Colonic mucosa (tissue), 4 donors: ENCODE measurements at regions not wholly inside any gene's neighbourhood (a gene's known extent, or its start where the extent isn't known, plus 50 kb on each side); places are given as distances from the start of the nearest gene placed in this dataset.

Experiments
- DNase-seq: peaks from one replicate; pipeline ENCODE4 v3.0.0-alpha.2; 2020
- H3K27ac ChIP-seq: fragments of 200-600 bp; one replicate; pipeline ENCODE4 v1.8.0; 2021
- H3K27me3 ChIP-seq: fragments of 200-600 bp; one replicate; pipeline ENCODE4 v1.8.0; 2021
- H3K36me3 ChIP-seq: fragments of 200-600 bp; one replicate; pipeline ENCODE4 v1.8.0; 2021
- H3K4me1 ChIP-seq: fragments of 200-600 bp; one replicate; pipeline ENCODE4 v1.8.0; 2021; ENCODE audit warnings: mild to moderate bottlenecking
- H3K4me3 ChIP-seq: fragments of 200-600 bp; one replicate; pipeline ENCODE4 v1.8.0; 2021
- H3K9ac ChIP-seq, 2 donors: one replicate each; pipeline ENCODE4 v1.7.0; 2013; ENCODE audit warnings: control low read depth in 2 of 2, low read depth in 2 of 2, low read length in 2 of 2
- H3K9me3 ChIP-seq: fragments of 200-600 bp; one replicate; pipeline ENCODE4 v1.8.0; 2021
- CTCF ChIP-seq: fragments of 200-600 bp; IDR thresholded peaks from one replicate; pipeline ENCODE4 v1.8.0; 2022; ENCODE audit warnings: antibody characterized with exemption, mild to moderate bottlenecking
- intact Hi-C: fragments of 100-400 bp; cut with DNase I; formaldehyde crosslinking; loops from one replicate; pipeline ENCODE4 v1.14.1; 2022
- donor health status: healthy.
- donor health status: DM: no; HTN: no; CAD: no.
- donor health status: DM: no; HTN: no; CAD: no.

GRCh38 chr1:243927381-243927780 lies 77.3 kb upstream of the AKT3 start:
- Histone ChIP-seq H3K27me3 (no peaks in the 10 kb centered on the region), H3K27ac (no peak overlapping the region), H3K9me3 (no peaks in the 10 kb centered on the region), H3K36me3 (no peaks in the 10 kb centered on the region), H3K4me1 (no peaks in the 10 kb centered on the region), H3K9ac (no peak overlapping the region), H3K4me3 (no peak overlapping the region)
- no peak for DNase-seq
- intact Hi-C loops: no loop called here
- TF ChIP-seq CTCF: no peak

GRCh38 chr1:243926803-243927245 lies 76.8 kb upstream of the AKT3 start:
- no peak overlapping the region for H3K9ac ChIP-seq
- no peaks in the 10 kb centered on the region for H3K9me3 ChIP-seq
- no peak for TF ChIP-seq CTCF
- no peaks in the 10 kb centered on the region for H3K4me1 ChIP-seq
- H3K36me3 ChIP-seq: no peaks in the 10 kb centered on the region
- H3K27me3 ChIP-seq: no peaks in the 10 kb centered on the region
- no peak for DNase-seq
- H3K4me3 ChIP-seq: no peak overlapping the region
- intact Hi-C loops: no loop called here
- H3K27ac ChIP-seq: no peak overlapping the region

- no peak overlapping the region for H3K9ac ChIP-seq
- H3K36me3 ChIP-seq: no peaks in the 10 kb centered on the region
- H3K27me3 ChIP-seq: no peaks in the 10 kb centered on the region
- no peaks in the 10 kb centered on the region for H3K9me3 ChIP-seq
- no peak overlapping the region for H3K27ac ChIP-seq
- TF ChIP-seq CTCF: no peak
- intact Hi-C loops: no loop called here
- H3K4me3 ChIP-seq: no peak overlapping the region
- H3K4me1 ChIP-seq: no peaks in the 10 kb centered on the region
- DNase-seq: no peak
Measured at GRCh38 chr1:243926299-243926698, 76.3 kb upstream of the AKT3 start.

- Histone ChIP-seq H3K9ac (no peak overlapping the region), H3K36me3 (no peaks in the 10 kb centered on the region), H3K4me1 (no peaks in the 10 kb centered on the region)
Measured at GRCh38 chr1:243924588-243925349, 74.7 kb upstream of the AKT3 start.

GRCh38 chr1:243924188-243924587 lies 74.1 kb upstream of the AKT3 start:
- H3K27me3 ChIP-seq: no peaks in the 10 kb centered on the region
- intact Hi-C loops: no loop called here
- no peak overlapping the region for H3K4me3 ChIP-seq
- no peaks in the 10 kb centered on the region for H3K4me1 ChIP-seq
- DNase-seq: no peak
- no peaks in the 10 kb centered on the region for H3K36me3 ChIP-seq
- no peak overlapping the region for H3K27ac ChIP-seq
- H3K9ac ChIP-seq: no peak overlapping the region
- H3K9me3 ChIP-seq: no peaks in the 10 kb centered on the region
- no peak for TF ChIP-seq CTCF

More at GRCh38 chr1:243924588-243925349, 74.7 kb upstream of the AKT3 start:
- Histone ChIP-seq H3K4me3 (no peak overlapping the region), H3K27ac (no peak overlapping the region), H3K9me3 (no peaks in the 10 kb centered on the region), H3K27me3 (no peaks in the 10 kb centered on the region)
- no peak for DNase-seq
- intact Hi-C loops: no loop called here
- no peak for TF ChIP-seq CTCF
